ENCODE measurements at regions not wholly inside any gene's neighbourhood (a gene's known extent, or its start where the extent isn't known, plus 50 kb on each side); places are given as distances from the start of the nearest gene placed in this dataset.
A peak's percentile ranks its signal among the peaks of the same experiment; 100 is the strongest.

- Histone ChIP-seq H3K4me3 (no peak overlapping the region), H3K36me3 (replicated peaks in 1 of 2; ENCODE audit: insufficient read depth in 1 of 2, low read depth in 2 of 2) (no peaks in the 10 kb centered on the region), H3K27me3 (no peaks in the 10 kb centered on the region), H3K9me3 (no peaks in the 10 kb centered on the region), H3K27ac (no peak overlapping the region), H3K4me1 (no peaks in the 10 kb centered on the region)
- no peak for ATAC-seq
- DNase-seq = no peak
- intact Hi-C loops (cut with DNase I) = no loop called here
- TF ChIP-seq POLR2A (IDR thresholded peaks at IDR 0.05) (no peak), CTCF (IDR thresholded peaks at IDR 0.05) (no peak)
- 54 to 60% methylated on average over 7 of the region's 7 CpGs for WGBS, 2 donors
These were observed 233.5 kb downstream of the WDR11 start for GRCh38 chr10:121084675-121085070.

DNA sequence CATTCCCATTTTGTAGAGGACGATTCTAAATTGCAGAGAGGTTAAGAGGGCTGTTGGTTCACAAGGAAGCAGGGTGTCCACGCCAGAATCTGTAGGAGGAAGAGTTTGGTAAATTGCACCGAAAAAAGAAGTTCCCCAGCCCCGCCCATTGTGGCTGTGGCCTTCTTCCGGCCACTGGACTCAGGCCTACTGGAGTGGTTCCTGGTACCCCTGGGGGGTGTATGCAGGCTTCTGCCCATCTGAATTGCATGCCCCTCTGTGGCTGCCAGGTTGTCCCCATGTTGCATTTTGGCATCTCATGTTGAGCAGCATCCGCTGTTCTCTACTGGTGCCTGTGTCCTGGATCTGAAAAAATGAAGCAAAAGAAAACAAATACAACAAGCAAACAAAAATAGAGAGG is 234.2 kb downstream of the WDR11 start:
- H3K9me3 ChIP-seq = no peaks in the 10 kb centered on the region
- no peak overlapping the region for H3K27ac ChIP-seq
- ATAC-seq (no peak), DNase-seq (no peak)
- H3K36me3 ChIP-seq (replicated peaks in 1 of 2; ENCODE audit: insufficient read depth in 1 of 2, low read depth in 2 of 2) = no peaks in the 10 kb centered on the region
- no peaks in the 10 kb centered on the region for H3K27me3 ChIP-seq
- 49 to 61% methylated on average over 6 of the region's 6 CpGs for WGBS, 2 donors
- intact Hi-C loops (cut with DNase I) = no loop called here
- H3K4me1 ChIP-seq = no peaks in the 10 kb centered on the region
- no peak overlapping the region for H3K4me3 ChIP-seq
- no peak for TF ChIP-seq CTCF (IDR thresholded peaks at IDR 0.05)
- TF ChIP-seq POLR2A (IDR thresholded peaks at IDR 0.05) = no peak

GRCh38 chr10:121087129-121087528 is 236.0 kb downstream of the WDR11 start:
- no peaks in the 10 kb centered on the region for H3K9me3 ChIP-seq
- no peaks in the 10 kb centered on the region for H3K27me3 ChIP-seq
- intact Hi-C loops (cut with DNase I) = no loop called here
- no peak overlapping the region for H3K27ac ChIP-seq
- TF ChIP-seq CTCF (IDR thresholded peaks at IDR 0.05) = no peak
- no peaks in the 10 kb centered on the region for H3K4me1 ChIP-seq
- DNase-seq (no peak), ATAC-seq (no peak)
- H3K4me3 ChIP-seq = no peak overlapping the region
- WGBS, 2 donors = 72 to 82% methylated on average over 9 of the region's 9 CpGs
- no peaks in the 10 kb centered on the region for H3K36me3 ChIP-seq (replicated peaks in 1 of 2; ENCODE audit: insufficient read depth in 1 of 2, low read depth in 2 of 2)

- intact Hi-C loops (cut with DNase I) = no loop called here
- H3K4me1 ChIP-seq = no peaks in the 10 kb centered on the region
- 79 to 81% methylated on average over 4 of the region's 4 CpGs for WGBS, 2 donors
- H3K27ac ChIP-seq = no peak overlapping the region
- no peak overlapping the region for H3K4me3 ChIP-seq
- DNase-seq (no peak), ATAC-seq (no peak)
- H3K9me3 ChIP-seq = no peaks in the 10 kb centered on the region
- H3K27me3 ChIP-seq = no peaks in the 10 kb centered on the region
- no peak for TF ChIP-seq CTCF (IDR thresholded peaks at IDR 0.05)
- TF ChIP-seq POLR2A (IDR thresholded peaks at IDR 0.05) = no peak
- no peaks in the 10 kb centered on the region for H3K36me3 ChIP-seq (replicated peaks in 1 of 2; ENCODE audit: insufficient read depth in 1 of 2, low read depth in 2 of 2)
These were observed 236.5 kb downstream of the WDR11 start for GRCh38 chr10:121087688-121088087.

DNA sequence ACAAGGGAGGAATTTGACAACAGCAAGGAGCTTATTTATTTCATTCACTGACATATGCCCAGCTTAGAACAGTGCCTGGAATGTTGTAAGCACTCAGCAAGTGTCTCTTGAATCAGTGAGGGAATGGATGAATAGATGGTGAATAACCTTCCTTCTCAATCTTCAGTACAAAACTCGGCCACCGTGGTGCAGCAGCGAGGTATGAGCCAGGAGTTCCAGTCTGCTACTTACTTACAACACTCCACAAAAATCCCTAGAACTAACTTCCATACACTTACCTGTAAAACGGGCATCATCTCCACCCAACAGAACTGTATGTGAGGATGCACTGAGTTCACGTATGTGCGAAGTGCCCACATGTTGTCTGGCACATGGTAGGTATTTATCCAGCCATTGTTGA is 237.4 kb downstream of the WDR11 start:
- Histone ChIP-seq H3K9me3 (no peaks in the 10 kb centered on the region), H3K4me3 (no peak overlapping the region), H3K36me3 (replicated peaks in 1 of 2; ENCODE audit: insufficient read depth in 1 of 2, low read depth in 2 of 2) (no peaks in the 10 kb centered on the region), H3K27ac (no peak overlapping the region), H3K4me1 (no peaks in the 10 kb centered on the region), H3K27me3 (no peaks in the 10 kb centered on the region)
- peak in 1 of 4 donors; percentile 26 for DNase-seq
- no peak for ATAC-seq
- TF ChIP-seq CTCF (IDR thresholded peaks at IDR 0.05) (peak in 2 of 7 experiments; percentile 5 to 14), POLR2A (IDR thresholded peaks at IDR 0.05) (no peak)
- intact Hi-C loops (cut with DNase I) = no loop called here
- WGBS, 2 donors = 45 to 53% methylated on average over 6 of the region's 6 CpGs
